Endothelial cell of umbilical vein (primary cell): ENCODE measurements at regions not wholly inside any gene's neighbourhood (a gene's known extent, or its start where the extent isn't known, plus 50 kb on each side); places are given as distances from the start of the nearest gene placed in this dataset.

ENCODE experiments used
- BruUV-seq: library from RNA; stranded (reverse); fragments of 400-500 nt; replicated peaks from 2 replicates; lab custom pipeline; 2021; lab: Mats Ljungman, UMichigan
- CTCF ChIA-PET: fragments of 300-600, 350-600 bp; sonication (Branson Sonifier 250); formaldehyde crosslinking; loops from one replicate; lab custom pipeline; 2021; ENCODE audit warnings: antibody characterized with exemption, inconsistent platforms; lab: Charles Lee
- POLR2A ChIA-PET: fragments of 300-600, 350-600 bp; sonication (Branson Sonifier 250); formaldehyde crosslinking; loops from one replicate; lab custom pipeline; 2021; ENCODE audit warnings: antibody characterized with exemption, inconsistent platforms; lab: Charles Lee
- DNase-seq: peaks from one replicate; pipeline ENCODE4 v3.0.0-alpha.2; 2011; ENCODE audit warnings: low read depth, low spot score
- FAIRE-seq: peaks from 2 replicates; lab custom pipeline; 2011; peaks lifted over from hg19 to GRCh38; lab: Jason Lieb, UNC
- H2AFZ ChIP-seq: 2 replicates; pipeline ENCODE4 v1.6.0; 2012; ENCODE audit warnings: low read depth, low read length, control low read depth, inconsistent platforms
- H3K27ac ChIP-seq: 2 replicates; pipeline ENCODE4 v1.5.1; 2011; ENCODE audit warnings: low read depth, mild to moderate bottlenecking, control low read depth, low read length, moderate library complexity; ENCODE audit not compliant: insufficient read depth
- H3K27me3 ChIP-seq, 2 experiments: 2 replicates each; pipeline versions ENCODE4 v1.6.0 to v1.6.1; 2011; ENCODE audit warnings: low read length in 2 of 2, mixed read lengths in 1 of 2; ENCODE audit not compliant: control insufficient read depth in 2 of 2, insufficient read depth in 2 of 2
- H3K36me3 ChIP-seq, 2 experiments: 2 replicates in 1 of 2; 3 replicates in 1 of 2; pipeline ENCODE4 v1.5.1; 2011; ENCODE audit warnings: low read length in 2 of 2, mild to moderate bottlenecking in 1 of 2, moderate library complexity in 1 of 2; ENCODE audit not compliant: control insufficient read depth in 2 of 2, insufficient read depth in 2 of 2; ENCODE audit errors: extremely low read depth in 1 of 2
- H3K4me1 ChIP-seq: 3 replicates; pipeline ENCODE4 v1.5.1; 2011; ENCODE audit warnings: mild to moderate bottlenecking, low read length; ENCODE audit not compliant: control insufficient read depth, insufficient read depth; ENCODE audit errors: extremely low read depth
- H3K4me2 ChIP-seq: 2 replicates; pipeline ENCODE4 v1.6.1; 2011; ENCODE audit warnings: low read length, control low read depth, mixed read lengths; ENCODE audit not compliant: insufficient read depth
- H3K4me3 ChIP-seq, 3 experiments: fragments of 200-600 bp in 1 of 3; sonication (generic), shearing (Covaris generic) in 1 of 3; replicated peaks in 1 of 3; 2 replicates each; pipeline ENCODE4 v1.5.1; 2011 to 2016; ENCODE audit warnings: control low read depth in 3 of 3, low read length in 3 of 3, mild to moderate bottlenecking in 2 of 3, inconsistent platforms in 1 of 3, low read depth in 1 of 3, moderate library complexity in 1 of 3; ENCODE audit not compliant: insufficient read depth in 1 of 3
- H3K79me2 ChIP-seq: 2 replicates; pipeline ENCODE4 v1.6.0; 2012; ENCODE audit warnings: low read length, inconsistent platforms; ENCODE audit not compliant: control insufficient read depth, insufficient read depth
- H3K9ac ChIP-seq: replicated peaks from 2 replicates; pipeline ENCODE3; 2011; ENCODE audit warnings: low read length, control low read depth; ENCODE audit not compliant: insufficient read depth; ENCODE audit errors: extremely low read depth
- H3K9me1 ChIP-seq: replicated peaks from 3 replicates; pipeline ENCODE4 v1.6.0; 2011; ENCODE audit warnings: mild to moderate bottlenecking, low read length; ENCODE audit not compliant: control insufficient read depth, insufficient read depth; ENCODE audit errors: extremely low read depth
- H3K9me3 ChIP-seq: replicated peaks from 2 replicates; pipeline ENCODE4 v1.5.1; 2012; ENCODE audit warnings: low read length, inconsistent platforms; ENCODE audit not compliant: control insufficient read depth, insufficient read depth
- H4K20me1 ChIP-seq: replicated peaks from 2 replicates; pipeline ENCODE3; 2011; ENCODE audit warnings: mild to moderate bottlenecking, low read length; ENCODE audit not compliant: control insufficient read depth, insufficient read depth; ENCODE audit errors: extremely low read depth
- FOS ChIP-seq: IDR thresholded peaks from 2 replicates; pipeline ENCODE4 v1.6.1; 2011; ENCODE audit warnings: mild to moderate bottlenecking, low read length, moderate library complexity, borderline replicate concordance; ENCODE audit not compliant: insufficient read depth
- GATA2 ChIP-seq: IDR thresholded peaks from 2 replicates; pipeline ENCODE4 v1.7.0; 2011; ENCODE audit warnings: low read depth, mild to moderate bottlenecking, moderate library complexity, mixed read lengths, low read length; ENCODE audit not compliant: insufficient read length, insufficient read depth
- JUN ChIP-seq: IDR thresholded peaks from 2 replicates; pipeline ENCODE4 v1.6.1; 2011; ENCODE audit warnings: borderline replicate concordance, low read depth; ENCODE audit not compliant: insufficient read length, insufficient read depth
- MYC ChIP-seq: IDR thresholded peaks from one replicate; pipeline ENCODE4 v1.6.1; 2011; ENCODE audit warnings: mild to moderate bottlenecking, low read depth, low read length
- POLR2A ChIP-seq: IDR thresholded peaks from 2 replicates; pipeline ENCODE4 v1.6.1; 2012; ENCODE audit warnings: low read depth, mild to moderate bottlenecking, control low read depth, low read length
- POLR2AphosphoS5 ChIP-seq: IDR thresholded peaks from 2 replicates; pipeline ENCODE4 v1.6.1; 2012; ENCODE audit warnings: low read depth, mild to moderate bottlenecking, control low read depth, low read length, moderate library complexity; ENCODE audit not compliant: insufficient read depth
- dilution Hi-C: fragments of 300-500 bp; cut with MboI; formaldehyde crosslinking; loops from one replicate; pipeline ENCODE4 v1.15.0; 2019; ENCODE audit warnings: low sequenced_read_pairs; ENCODE audit not compliant: extremely low pct_ligation_motif_present
- intact Hi-C: fragments of 100-400 bp; cut with micrococcal nuclease; formaldehyde crosslinking; loops from one replicate; pipeline ENCODE4 v1.10.0; 2022
- TF ChIP-seq, protein P1 (sequence below), 2 donors: IDR thresholded peaks; 1 replicate in 1 of 2; 2 replicates in 1 of 2; pipeline ENCODE4 v1.5.1; 2011; ENCODE audit warnings: low read length in 2 of 2, mild to moderate bottlenecking in 2 of 2, moderate library complexity in 2 of 2, control low read depth in 1 of 2, inconsistent platforms in 1 of 2, low read depth in 1 of 2; ENCODE audit not compliant: insufficient read depth in 1 of 2; ENCODE audit errors: extremely low read depth in 1 of 2

DNA sequence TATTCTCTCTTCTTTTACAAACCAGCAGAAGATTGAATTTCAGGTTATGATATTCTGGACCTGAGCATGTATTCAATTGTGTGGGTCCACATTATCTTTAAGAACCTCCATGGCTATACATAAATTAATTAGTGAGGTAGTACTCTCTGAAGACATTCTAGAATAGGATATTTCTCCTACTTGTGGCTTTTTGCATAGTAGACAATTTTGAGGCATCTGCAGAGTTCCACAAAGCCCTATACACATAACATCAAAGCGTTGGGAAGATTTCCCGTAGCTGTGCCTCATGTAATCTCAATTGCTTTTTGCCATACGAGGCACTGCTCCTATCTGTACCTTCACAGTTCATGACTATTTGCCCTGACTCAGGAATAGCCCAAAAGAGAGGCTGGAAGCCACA is 395.4 kb upstream of the RGS17 start:
- intact Hi-C loops, result no loop called here
- Histone ChIP-seq H3K27ac (no peak overlapping the region), H3K9me3 (no peaks in the 10 kb centered on the region), H3K79me2 (no peaks in the 10 kb centered on the region), H4K20me1 (no peaks in the 10 kb centered on the region), H3K27me3 (no peaks in the 10 kb centered on the region), H3K4me1 (no peaks in the 10 kb centered on the region), H3K4me2 (no peak overlapping the region), H3K9ac (no peak overlapping the region), H2AFZ (no peak overlapping the region), H3K36me3 (no peaks in the 10 kb centered on the region), H3K4me3 (no peak overlapping the region), H3K9me1 (no peaks in the 10 kb centered on the region)
- no TSS peak for BruUV-seq
- CTCF ChIA-PET, result no interaction called here
- TF ChIP-seq JUN (no peak), FOS (no peak), POLR2A (no peak), MYC (no peak), GATA2 (no peak)
- TF ChIP-seq, protein P1, sequence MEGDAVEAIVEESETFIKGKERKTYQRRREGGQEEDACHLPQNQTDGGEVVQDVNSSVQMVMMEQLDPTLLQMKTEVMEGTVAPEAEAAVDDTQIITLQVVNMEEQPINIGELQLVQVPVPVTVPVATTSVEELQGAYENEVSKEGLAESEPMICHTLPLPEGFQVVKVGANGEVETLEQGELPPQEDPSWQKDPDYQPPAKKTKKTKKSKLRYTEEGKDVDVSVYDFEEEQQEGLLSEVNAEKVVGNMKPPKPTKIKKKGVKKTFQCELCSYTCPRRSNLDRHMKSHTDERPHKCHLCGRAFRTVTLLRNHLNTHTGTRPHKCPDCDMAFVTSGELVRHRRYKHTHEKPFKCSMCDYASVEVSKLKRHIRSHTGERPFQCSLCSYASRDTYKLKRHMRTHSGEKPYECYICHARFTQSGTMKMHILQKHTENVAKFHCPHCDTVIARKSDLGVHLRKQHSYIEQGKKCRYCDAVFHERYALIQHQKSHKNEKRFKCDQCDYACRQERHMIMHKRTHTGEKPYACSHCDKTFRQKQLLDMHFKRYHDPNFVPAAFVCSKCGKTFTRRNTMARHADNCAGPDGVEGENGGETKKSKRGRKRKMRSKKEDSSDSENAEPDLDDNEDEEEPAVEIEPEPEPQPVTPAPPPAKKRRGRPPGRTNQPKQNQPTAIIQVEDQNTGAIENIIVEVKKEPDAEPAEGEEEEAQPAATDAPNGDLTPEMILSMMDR (IDR thresholded peaks at IDR 0.05; ENCODE audit: extremely low read depth in 1 of 2, insufficient read depth in 1 of 2, low read depth in 1 of 2, low read length in 2 of 2), result no peak
- no peak for FAIRE-seq
- dilution Hi-C loops, result no loop called here
- POLR2A ChIA-PET, result no interaction called here
- DNase-seq, result no peak

DNA sequence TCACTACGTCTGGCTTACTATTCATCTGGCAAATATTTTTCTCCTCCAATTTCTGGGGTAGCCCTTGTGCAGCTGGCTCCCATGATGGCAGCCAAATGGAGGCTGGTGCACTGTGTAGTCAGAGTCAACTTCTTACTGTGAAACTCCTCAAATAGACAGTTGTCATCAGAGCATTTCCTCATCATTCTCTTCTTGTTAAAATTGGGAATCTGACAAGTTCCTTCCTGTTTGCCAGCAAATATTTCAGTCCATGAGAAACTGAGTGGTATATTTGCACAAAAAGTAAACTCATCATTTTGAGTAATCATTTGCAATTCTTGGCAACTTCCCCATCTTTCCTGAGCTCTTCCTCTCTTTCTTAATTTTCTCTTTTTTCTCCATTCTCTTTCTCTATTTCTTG is 394.9 kb upstream of the RGS17 start:
- intact Hi-C loops (no loop called here), dilution Hi-C loops (no loop called here)
- DNase-seq (no peak), FAIRE-seq (no peak)
- Histone ChIP-seq H3K9me3 (no peaks in the 10 kb centered on the region), H3K4me3 (no peak overlapping the region), H2AFZ (no peak overlapping the region), H3K27ac (no peak overlapping the region), H3K9ac (no peak overlapping the region), H3K36me3 (no peaks in the 10 kb centered on the region), H3K79me2 (no peaks in the 10 kb centered on the region), H3K27me3 (no peaks in the 10 kb centered on the region), H3K4me2 (no peak overlapping the region), H3K4me1 (no peaks in the 10 kb centered on the region), H4K20me1 (no peaks in the 10 kb centered on the region), H3K9me1 (no peaks in the 10 kb centered on the region)
- CTCF ChIA-PET, result no interaction called here
- no TSS peak for BruUV-seq
- POLR2A ChIA-PET, result no interaction called here
- no peak for TF ChIP-seq JUN
- TF ChIP-seq POLR2A, result no peak
- TF ChIP-seq POLR2AphosphoS5, result no peak
- no peak for TF ChIP-seq FOS
